ENCODE measurements at regions not wholly inside any gene's neighbourhood (a gene's known extent, or its start where the extent isn't known, plus 50 kb on each side); places are given as distances from the start of the nearest gene placed in this dataset.
"Not testable (repeated sequence)": the region's sequence is repeated elsewhere in the genome, so short reads cannot be mapped to it uniquely, and the experiment has no call there.

DNA sequence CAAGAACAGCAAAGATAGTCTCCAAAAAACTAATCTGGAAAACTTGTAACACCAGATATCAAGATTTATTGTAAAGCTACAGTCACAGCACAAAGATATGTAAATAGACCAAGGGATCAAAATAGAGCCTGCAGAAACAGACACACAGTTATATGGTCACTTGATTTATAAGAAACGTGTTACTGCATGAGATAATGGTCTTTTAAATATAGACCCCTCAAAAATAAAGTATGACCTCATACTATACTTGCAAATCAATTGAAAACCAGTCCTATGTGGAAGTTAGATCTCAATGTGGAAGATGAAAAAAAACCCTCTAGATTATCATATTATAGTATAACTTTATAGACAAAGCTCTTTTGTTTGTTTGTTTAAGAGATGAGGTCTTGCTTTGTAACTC lies 247.3 kb upstream of the CNR1 start:
- Histone ChIP-seq H3K36me3 (ENCODE audit: insufficient read depth, low read length) (no peaks in the 10 kb centered on the region), H3K9me3 (ENCODE audit: control insufficient read depth, insufficient read depth, low read length) (no peaks in the 10 kb centered on the region), H3K4me1 (ENCODE audit: insufficient read depth, low read length) (no peaks in the 10 kb centered on the region), H3K9ac (ENCODE audit: low read depth, low read length) (no peak overlapping the region)

- H3K9ac ChIP-seq (ENCODE audit: low read depth, low read length); H3K4me1 ChIP-seq (ENCODE audit: insufficient read depth, low read length); H3K9me3 ChIP-seq (ENCODE audit: control insufficient read depth, insufficient read depth, low read length); H3K36me3 ChIP-seq (ENCODE audit: insufficient read depth, low read length): not testable (repeated sequence)
These were observed 242.2 kb upstream of the CNR1 start for GRCh38 chr6:88408355-88408754.

- H3K9ac ChIP-seq (ENCODE audit: low read depth, low read length), result peak overlapping the region; percentile 57
- H3K9me3 ChIP-seq (ENCODE audit: control insufficient read depth, insufficient read depth, low read length); H3K36me3 ChIP-seq (ENCODE audit: insufficient read depth, low read length); H3K4me1 ChIP-seq (ENCODE audit: insufficient read depth, low read length): not testable (repeated sequence)
These were observed 240.5 kb upstream of the CNR1 start for GRCh38 chr6:88406674-88407073.

DNA sequence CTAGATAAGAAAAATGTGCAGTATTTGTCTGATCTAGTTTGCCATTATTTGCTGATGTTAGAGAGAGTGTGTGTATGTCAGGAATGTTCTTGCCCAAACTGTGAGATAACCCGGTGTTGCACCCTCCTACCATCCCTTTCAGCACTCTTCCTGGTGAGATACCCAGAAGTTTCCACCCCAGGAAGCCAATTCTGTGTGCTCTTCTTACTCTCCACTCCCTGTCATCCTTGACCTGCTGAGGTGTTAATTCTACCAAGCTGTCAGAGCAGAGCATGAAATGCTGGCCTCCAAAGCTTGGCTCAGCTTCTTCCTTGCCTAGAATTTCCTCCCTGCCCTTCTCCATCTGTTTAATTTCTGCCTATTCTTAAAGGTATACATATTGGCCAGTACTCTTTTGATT lies 237.3 kb upstream of the CNR1 start:
- Histone ChIP-seq H3K4me1 (ENCODE audit: insufficient read depth, low read length) (no peaks in the 10 kb centered on the region), H3K9ac (ENCODE audit: low read depth, low read length) (no peak overlapping the region), H3K36me3 (ENCODE audit: insufficient read depth, low read length) (no peaks in the 10 kb centered on the region), H3K9me3 (ENCODE audit: control insufficient read depth, insufficient read depth, low read length) (no peaks in the 10 kb centered on the region)

DNA sequence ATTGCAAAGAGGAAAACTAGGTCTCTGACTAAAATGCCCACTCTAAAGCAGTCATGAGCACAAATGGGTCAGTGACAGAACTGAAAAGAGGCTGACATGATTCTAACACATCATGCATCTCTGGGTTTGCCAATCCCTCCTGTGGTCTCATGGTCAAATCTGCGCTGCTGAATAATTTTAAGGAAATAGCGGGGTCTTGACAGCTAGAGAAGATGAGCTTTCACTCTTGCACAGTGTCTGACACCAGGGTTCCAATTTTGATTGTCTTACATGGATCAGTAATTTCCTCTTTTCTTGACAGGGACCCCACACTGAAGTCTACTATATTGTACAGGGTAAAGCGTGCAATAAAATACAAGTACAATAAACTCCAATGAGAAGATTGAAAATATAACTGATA lies 236.8 kb upstream of the CNR1 start:
- Histone ChIP-seq H3K4me1 (ENCODE audit: insufficient read depth, low read length) (no peaks in the 10 kb centered on the region), H3K9me3 (ENCODE audit: control insufficient read depth, insufficient read depth, low read length) (no peaks in the 10 kb centered on the region), H3K9ac (ENCODE audit: low read depth, low read length) (no peak overlapping the region), H3K36me3 (ENCODE audit: insufficient read depth, low read length) (no peaks in the 10 kb centered on the region)

DNA sequence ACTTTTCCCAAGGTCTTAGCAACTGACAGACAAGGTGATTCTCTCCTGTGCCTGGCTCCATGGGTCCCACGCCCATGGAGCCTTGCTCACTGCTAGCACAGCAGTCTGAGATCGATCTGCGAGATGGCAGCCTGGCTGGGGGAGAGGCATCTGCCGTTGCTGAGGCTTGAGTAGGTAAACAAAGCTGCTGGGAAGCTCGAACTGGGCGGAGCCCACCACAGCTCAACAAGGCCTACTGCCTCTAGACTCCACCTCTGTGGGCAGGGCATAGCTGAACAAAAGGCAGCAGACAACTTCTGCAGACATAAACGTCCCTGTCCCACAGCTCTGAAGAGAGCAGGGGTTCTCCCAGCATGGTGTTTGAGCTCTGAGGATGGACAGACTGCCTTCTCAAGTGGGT lies 224.9 kb upstream of the CNR1 start:
- not testable (repeated sequence) for H3K36me3 ChIP-seq (ENCODE audit: insufficient read depth, low read length); H3K9me3 ChIP-seq (ENCODE audit: control insufficient read depth, insufficient read depth, low read length); H3K9ac ChIP-seq (ENCODE audit: low read depth, low read length); H3K4me1 ChIP-seq (ENCODE audit: insufficient read depth, low read length)

DNA sequence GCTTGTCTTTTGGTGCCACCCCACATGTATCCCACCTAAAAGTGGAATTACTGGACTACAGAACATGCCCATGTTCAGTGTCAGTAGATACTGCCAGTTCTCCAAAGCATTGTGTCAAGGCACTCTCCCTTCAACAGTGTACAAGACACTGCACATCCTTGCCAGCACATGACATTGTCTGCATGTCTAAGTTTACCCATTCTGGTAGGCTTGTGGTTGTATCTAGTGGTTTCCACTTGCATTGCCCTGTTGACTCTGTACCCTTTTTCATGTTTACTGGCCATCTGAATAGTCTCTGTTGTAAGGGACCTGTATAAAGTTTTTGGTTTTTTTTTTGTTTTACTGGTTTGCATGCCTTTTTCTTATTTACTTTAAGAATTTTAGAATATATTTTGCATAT lies 222.4 kb upstream of the CNR1 start:
- no peak overlapping the region for H3K9ac ChIP-seq (ENCODE audit: low read depth, low read length)
- no peaks in the 10 kb centered on the region for H3K4me1 ChIP-seq (ENCODE audit: insufficient read depth, low read length)
- H3K9me3 ChIP-seq (ENCODE audit: control insufficient read depth, insufficient read depth, low read length), result no peaks in the 10 kb centered on the region
- no peaks in the 10 kb centered on the region for H3K36me3 ChIP-seq (ENCODE audit: insufficient read depth, low read length)

DNA sequence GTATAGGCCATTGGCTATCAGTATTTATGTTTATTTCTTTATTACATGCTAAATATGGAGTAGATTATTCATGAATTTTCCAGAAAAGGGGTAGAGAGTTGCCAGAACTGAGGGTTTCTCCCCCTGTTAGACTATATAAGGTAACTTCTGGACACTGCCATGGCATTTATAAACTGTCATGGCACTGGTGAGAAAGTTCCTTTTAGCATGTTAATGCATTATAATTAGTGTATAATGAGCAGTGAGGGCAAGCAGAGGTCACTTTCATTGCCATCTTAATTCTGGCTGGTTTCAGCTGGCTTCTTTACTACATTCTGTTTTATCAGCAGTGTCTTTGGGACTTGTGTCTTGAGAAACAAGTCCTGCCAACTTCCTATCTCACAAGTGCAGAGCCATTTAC lies 220.0 kb upstream of the CNR1 start:
- Histone ChIP-seq H3K9ac (ENCODE audit: low read depth, low read length) (no peak overlapping the region), H3K36me3 (ENCODE audit: insufficient read depth, low read length) (no peaks in the 10 kb centered on the region), H3K4me1 (ENCODE audit: insufficient read depth, low read length) (peaks cover 12% of the 10 kb centered on the region), H3K9me3 (ENCODE audit: control insufficient read depth, insufficient read depth, low read length) (no peaks in the 10 kb centered on the region)

DNA sequence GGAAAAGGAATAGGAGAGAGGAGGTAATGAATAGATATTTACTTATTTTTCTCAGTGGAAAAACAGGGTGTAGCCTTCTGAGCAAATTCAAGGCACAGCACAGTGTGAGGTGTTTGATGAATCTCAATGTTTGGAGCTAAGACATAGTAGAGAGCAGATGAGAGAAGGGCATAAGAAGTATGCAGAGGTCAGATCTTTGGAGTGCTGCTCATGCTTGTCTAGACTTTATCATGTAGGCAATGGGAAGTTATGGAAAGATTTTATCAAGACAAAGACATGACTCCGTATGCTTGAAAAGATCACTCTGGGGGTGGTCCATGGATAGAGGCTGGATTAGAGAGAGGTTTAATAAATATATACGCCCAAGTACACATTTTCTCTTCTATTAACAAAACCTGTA lies 217.0 kb upstream of the CNR1 start:
- Histone ChIP-seq H3K9ac (ENCODE audit: low read depth, low read length) (no peak overlapping the region), H3K4me1 (ENCODE audit: insufficient read depth, low read length) (peaks cover 34% of the 10 kb centered on the region), H3K9me3 (ENCODE audit: control insufficient read depth, insufficient read depth, low read length) (no peaks in the 10 kb centered on the region), H3K36me3 (ENCODE audit: insufficient read depth, low read length) (no peaks in the 10 kb centered on the region)

DNA sequence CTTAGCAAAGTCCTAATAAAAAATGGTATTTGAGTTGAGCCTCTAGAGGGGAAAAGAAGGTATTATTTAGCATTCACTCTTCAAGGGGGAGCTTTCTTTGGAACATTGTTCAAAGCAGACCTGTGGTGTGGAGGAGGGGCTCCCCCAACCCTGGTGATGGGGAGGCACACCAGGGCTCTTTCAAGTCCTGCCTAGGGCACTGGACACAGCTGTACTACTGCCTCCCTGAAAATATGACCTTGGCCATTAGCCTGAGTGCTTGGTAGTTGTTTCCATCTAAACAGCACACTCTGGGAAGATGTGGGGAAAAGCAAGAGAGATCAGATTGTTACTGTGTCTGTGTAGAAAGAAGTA lies 215.1 kb upstream of the CNR1 start:
- Histone ChIP-seq H3K9me3 (ENCODE audit: control insufficient read depth, insufficient read depth, low read length) (no peaks in the 10 kb centered on the region), H3K4me1 (ENCODE audit: insufficient read depth, low read length) (peaks cover 34% of the 10 kb centered on the region), H3K9ac (ENCODE audit: low read depth, low read length) (no peak overlapping the region; the same call in 1 of the 2 replicates), H3K36me3 (ENCODE audit: insufficient read depth, low read length) (no peaks in the 10 kb centered on the region)

DNA sequence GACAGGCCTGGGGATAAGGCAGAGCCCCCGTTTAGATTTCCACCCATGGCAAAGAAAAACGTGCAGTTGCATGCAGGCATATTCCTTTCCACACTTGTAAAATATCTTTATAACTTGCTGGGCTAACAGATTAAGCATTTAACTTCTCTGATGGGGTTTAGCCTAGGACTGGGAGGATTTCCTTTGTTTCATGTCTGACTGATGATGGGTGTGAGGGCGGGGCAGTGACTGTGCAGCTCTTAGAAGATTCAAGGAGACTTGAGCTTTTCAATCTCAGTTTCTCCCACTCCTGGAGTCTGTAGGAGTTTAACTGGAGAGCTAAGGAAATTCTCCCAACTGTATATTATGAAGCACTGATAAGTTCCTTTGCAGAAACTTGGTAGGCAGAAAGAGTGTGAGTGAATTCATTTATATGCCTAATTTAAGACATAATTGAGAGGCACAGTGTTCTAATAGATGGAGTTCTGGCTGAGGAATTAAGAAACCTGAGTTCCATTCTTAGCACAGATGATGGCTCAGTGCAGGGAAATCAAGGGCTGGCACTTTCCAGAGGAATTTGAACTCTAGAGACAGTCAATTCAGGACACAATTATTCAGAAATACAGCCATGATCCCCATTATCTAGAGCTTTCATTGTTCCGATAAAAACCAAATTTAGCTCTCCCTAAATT lies 214.6 kb upstream of the CNR1 start:
- peaks cover 34% of the 10 kb centered on the region for H3K4me1 ChIP-seq (ENCODE audit: insufficient read depth, low read length)
- H3K9me3 ChIP-seq (ENCODE audit: control insufficient read depth, insufficient read depth, low read length), result no peaks in the 10 kb centered on the region
- no peaks in the 10 kb centered on the region for H3K36me3 ChIP-seq (ENCODE audit: insufficient read depth, low read length)
- no peak overlapping the region; the same call in 1 of the 2 replicates for H3K9ac ChIP-seq (ENCODE audit: low read depth, low read length)

DNA sequence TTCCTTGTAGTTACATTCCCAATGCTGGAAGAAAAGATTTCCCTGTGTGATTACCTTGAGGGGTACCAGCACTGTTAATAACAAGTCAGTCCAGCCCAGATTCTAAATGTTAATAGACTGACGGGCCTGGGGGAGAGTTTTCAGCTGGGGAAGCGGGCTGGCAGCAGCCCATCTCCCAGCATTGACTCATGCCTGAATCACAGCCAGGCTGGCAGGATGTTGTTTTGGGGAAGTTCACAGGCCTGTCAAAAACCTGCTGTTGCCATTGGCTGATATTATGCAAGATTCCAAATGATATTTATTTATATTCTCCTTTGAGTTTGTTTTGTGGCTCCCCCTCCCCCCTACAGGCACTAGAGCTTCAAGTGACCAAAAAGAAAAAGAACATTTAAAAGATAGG lies 213.9 kb upstream of the CNR1 start:
- no peak overlapping the region for H3K9ac ChIP-seq (ENCODE audit: low read depth, low read length)

DNA sequence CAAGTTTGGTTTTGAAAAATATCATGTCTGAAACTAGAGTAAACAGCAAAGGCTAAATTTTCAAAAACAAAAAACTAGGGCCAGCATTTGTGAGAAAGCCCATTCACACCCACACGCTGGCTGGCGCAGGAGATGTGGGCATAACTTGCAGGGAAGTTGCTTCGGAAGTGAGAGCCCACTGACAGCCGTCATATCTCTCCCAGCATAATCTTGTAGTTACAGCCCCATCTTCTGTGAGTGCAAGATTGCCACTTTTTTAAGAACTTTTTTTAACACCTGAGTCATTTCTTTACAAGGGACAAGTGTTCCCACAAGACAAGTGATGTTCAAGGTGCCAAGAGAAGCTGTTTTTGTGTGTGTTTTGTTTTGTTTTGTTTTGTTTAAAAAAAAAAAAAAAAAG lies 212.5 kb upstream of the CNR1 start:
- Histone ChIP-seq H3K36me3 (ENCODE audit: insufficient read depth, low read length) (no peaks in the 10 kb centered on the region), H3K9me3 (ENCODE audit: control insufficient read depth, insufficient read depth, low read length) (no peaks in the 10 kb centered on the region), H3K9ac (ENCODE audit: low read depth, low read length) (no peak overlapping the region), H3K4me1 (ENCODE audit: insufficient read depth, low read length) (peaks cover 34% of the 10 kb centered on the region)

More for the DNA sequence above, 213.9 kb upstream of the CNR1 start:
- Histone ChIP-seq H3K4me1 (ENCODE audit: insufficient read depth, low read length) (peaks cover 34% of the 10 kb centered on the region), H3K36me3 (ENCODE audit: insufficient read depth, low read length) (no peaks in the 10 kb centered on the region), H3K9me3 (ENCODE audit: control insufficient read depth, insufficient read depth, low read length) (no peaks in the 10 kb centered on the region)

DNA sequence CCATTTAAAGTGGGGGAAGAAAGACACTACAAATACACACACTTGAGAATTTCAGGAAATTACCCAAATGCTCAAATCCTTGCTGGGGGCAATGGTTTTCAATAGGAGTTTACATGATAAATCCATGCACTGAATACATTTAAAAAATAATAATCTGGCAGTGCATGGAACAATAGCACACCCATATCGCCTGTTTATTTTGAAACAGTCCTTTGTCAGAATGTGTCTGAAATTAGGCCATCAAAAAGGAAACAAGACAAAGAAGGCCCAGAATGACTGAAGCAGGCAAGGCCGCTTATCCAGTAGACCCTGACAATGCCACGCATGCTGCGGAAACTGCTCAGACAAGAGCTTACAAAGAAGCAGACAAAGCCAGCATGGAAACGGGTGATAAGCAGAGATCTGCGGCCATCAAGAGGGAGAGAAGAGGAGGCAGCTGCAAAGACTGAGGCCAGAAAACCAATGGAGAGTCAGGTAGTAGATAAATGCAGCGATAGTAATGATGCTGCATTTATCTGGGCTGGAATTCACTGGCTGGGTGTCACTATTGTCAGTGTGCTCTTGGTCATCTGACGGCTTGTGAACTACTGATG lies 211.9 kb upstream of the CNR1 start:
- Histone ChIP-seq H3K4me1 (ENCODE audit: insufficient read depth, low read length) (peaks cover 29% of the 10 kb centered on the region), H3K9ac (ENCODE audit: low read depth, low read length) (no peak overlapping the region), H3K9me3 (ENCODE audit: control insufficient read depth, insufficient read depth, low read length) (no peaks in the 10 kb centered on the region), H3K36me3 (ENCODE audit: insufficient read depth, low read length) (no peaks in the 10 kb centered on the region)

- no peak overlapping the region for H3K9ac ChIP-seq (ENCODE audit: low read depth, low read length)
- no peaks in the 10 kb centered on the region for H3K36me3 ChIP-seq (ENCODE audit: insufficient read depth, low read length)
- no peaks in the 10 kb centered on the region for H3K9me3 ChIP-seq (ENCODE audit: control insufficient read depth, insufficient read depth, low read length)
- peaks cover 25% of the 10 kb centered on the region for H3K4me1 ChIP-seq (ENCODE audit: insufficient read depth, low read length)
These were observed 210.7 kb upstream of the CNR1 start for GRCh38 chr6:88376768-88377387.
